ENCODE measurements at regions not wholly inside any gene's neighbourhood (a gene's known extent, or its start where the extent isn't known, plus 50 kb on each side); places are given as distances from the start of the nearest gene placed in this dataset.

GRCh38 chr6:53989504-53989903, 121.7 kb upstream of the MLIP start:
- Histone ChIP-seq H3K79me2 (ENCODE audit: insufficient read depth, low read length) (no peaks in the 10 kb centered on the region), H3K4me2 (ENCODE audit: low read depth, low read length, poor library complexity, severe bottlenecking) (no peak overlapping the region), H4K20me1 (ENCODE audit: low read depth, low read length) (no peaks in the 10 kb centered on the region), H3K9me2 (replicated peaks; ENCODE audit: insufficient read depth, low read length) (no peaks in the 10 kb centered on the region), H3F3A (ENCODE audit: insufficient read depth) (no peaks in the 10 kb centered on the region), H3K27me3 (ENCODE audit: low read length) (no peaks in the 10 kb centered on the region), H3K9ac (ENCODE audit: low read length) (no peak overlapping the region), H3K4me3 (ENCODE audit: insufficient read depth, low read length, poor library complexity, severe bottlenecking) (no peak overlapping the region), H3K36me3 (ENCODE audit: low read length) (no peaks in the 10 kb centered on the region), H2AFZ (ENCODE audit: low read depth, low read length, severe bottlenecking) (no peak overlapping the region), H3K27ac (ENCODE audit: low read depth, low read length) (no peak overlapping the region), H3K9me3 (ENCODE audit: insufficient read depth, low read length) (no peaks in the 10 kb centered on the region)
- no peak for TF ChIP-seq EZH2phosphoT487 (conservative IDR thresholded peaks at IDR 0.05; ENCODE audit: low read length)
- TF ChIP-seq CTCF (IDR thresholded peaks at IDR 0.05; ENCODE audit: insufficient read depth, low read length, poor library complexity, severe bottlenecking): no peak

GRCh38 chr6:53992522-53992921, 118.7 kb upstream of the MLIP start:
- no peak for TF ChIP-seq CTCF (IDR thresholded peaks at IDR 0.05; ENCODE audit: insufficient read depth, low read length, poor library complexity, severe bottlenecking)
- no peak for TF ChIP-seq EZH2phosphoT487 (conservative IDR thresholded peaks at IDR 0.05; ENCODE audit: low read length)

GRCh38 chr6:53994201-53994600, 117.0 kb upstream of the MLIP start:
- Histone ChIP-seq H4K20me1 (ENCODE audit: low read depth, low read length) (no peaks in the 10 kb centered on the region), H3K9me3 (ENCODE audit: insufficient read depth, low read length) (no peaks in the 10 kb centered on the region), H3K4me2 (ENCODE audit: low read depth, low read length, poor library complexity, severe bottlenecking) (no peak overlapping the region), H3K79me2 (ENCODE audit: insufficient read depth, low read length) (no peaks in the 10 kb centered on the region), H3K4me3 (ENCODE audit: insufficient read depth, low read length, poor library complexity, severe bottlenecking) (no peak overlapping the region), H2AFZ (ENCODE audit: low read depth, low read length, severe bottlenecking) (no peak overlapping the region), H3K36me3 (ENCODE audit: low read length) (no peaks in the 10 kb centered on the region), H3K9me2 (replicated peaks; ENCODE audit: insufficient read depth, low read length) (no peaks in the 10 kb centered on the region), H3F3A (ENCODE audit: insufficient read depth) (no peaks in the 10 kb centered on the region), H3K27me3 (ENCODE audit: low read length) (no peaks in the 10 kb centered on the region), H3K27ac (ENCODE audit: low read depth, low read length) (no peak overlapping the region), H3K9ac (ENCODE audit: low read length) (no peak overlapping the region)
- TF ChIP-seq CTCF (IDR thresholded peaks at IDR 0.05; ENCODE audit: insufficient read depth, low read length, poor library complexity, severe bottlenecking) (no peak), EZH2phosphoT487 (conservative IDR thresholded peaks at IDR 0.05; ENCODE audit: low read length) (no peak)

More at GRCh38 chr6:53992522-53992921, 118.7 kb upstream of the MLIP start:
- Histone ChIP-seq H3K9me3 (ENCODE audit: insufficient read depth, low read length) (no peaks in the 10 kb centered on the region), H4K20me1 (ENCODE audit: low read depth, low read length) (no peaks in the 10 kb centered on the region), H3K4me3 (ENCODE audit: insufficient read depth, low read length, poor library complexity, severe bottlenecking) (no peak overlapping the region), H3F3A (ENCODE audit: insufficient read depth) (no peaks in the 10 kb centered on the region), H2AFZ (ENCODE audit: low read depth, low read length, severe bottlenecking) (no peak overlapping the region), H3K27ac (ENCODE audit: low read depth, low read length) (no peak overlapping the region), H3K36me3 (ENCODE audit: low read length) (no peaks in the 10 kb centered on the region), H3K9me2 (replicated peaks; ENCODE audit: insufficient read depth, low read length) (no peaks in the 10 kb centered on the region), H3K4me2 (ENCODE audit: low read depth, low read length, poor library complexity, severe bottlenecking) (no peak overlapping the region), H3K79me2 (ENCODE audit: insufficient read depth, low read length) (no peaks in the 10 kb centered on the region), H3K9ac (ENCODE audit: low read length) (no peak overlapping the region), H3K27me3 (ENCODE audit: low read length) (no peaks in the 10 kb centered on the region)
